GM23338 (cell line): ENCODE measurements at regions not wholly inside any gene's neighbourhood (a gene's known extent, or its start where the extent isn't known, plus 50 kb on each side); places are given as distances from the start of the nearest gene placed in this dataset.
"Not testable (repeated sequence)": the region's sequence is repeated elsewhere in the genome, so short reads cannot be mapped to it uniquely, and the experiment has no call there.

ENCODE experiments used
- ATAC-seq: fragments of 200-7000 bp; cut with Tn5 transposase; 3 replicates; pipeline ENCODE4 v1.9.1; 2020
- DNase-seq: peaks from one replicate; pipeline ENCODE4 v3.0.0-alpha.2; 2015; ENCODE audit warnings: low spot score
- H2AFZ ChIP-seq: fragments of 200-600 bp; sonication (generic); 2 replicates; pipeline ENCODE4 v1.8.0; 2016; ENCODE audit warnings: antibody characterized with exemption, mild to moderate bottlenecking, moderate library complexity
- H3F3A ChIP-seq: fragments of 200-600 bp; sonication (generic); replicated peaks from 2 replicates; pipeline ENCODE4 v1.8.0; 2017; ENCODE audit warnings: antibody characterized with exemption, mixed run types, low read depth
- H3K27ac ChIP-seq: fragments of 200-600 bp; sonication (generic); 2 replicates; pipeline ENCODE4 v1.6.1; 2016; ENCODE audit warnings: low read depth
- H3K27me3 ChIP-seq: fragments of 200-600 bp; sonication (generic); 2 replicates; pipeline ENCODE4 v1.8.0; 2016; ENCODE audit warnings: mild to moderate bottlenecking, mixed run types, moderate library complexity; ENCODE audit not compliant: insufficient read depth
- H3K36me3 ChIP-seq: fragments of 200-600 bp; sonication (generic); 2 replicates; pipeline ENCODE4 v1.8.0; 2016; ENCODE audit warnings: mild to moderate bottlenecking; ENCODE audit not compliant: insufficient read depth
- H3K4me1 ChIP-seq: fragments of 200-600 bp; sonication (generic); 2 replicates; pipeline ENCODE4 v1.8.0; 2016; ENCODE audit warnings: mild to moderate bottlenecking, moderate library complexity; ENCODE audit not compliant: insufficient read depth
- H3K4me2 ChIP-seq: fragments of 200-600 bp; sonication (generic); 2 replicates; pipeline ENCODE4 v1.7.1; 2017; ENCODE audit warnings: mixed run types
- H3K4me3 ChIP-seq: fragments of 200-600 bp; sonication (generic); 2 replicates; pipeline ENCODE4 v1.6.1; 2016; ENCODE audit warnings: mixed run types
- H3K79me2 ChIP-seq: fragments of 200-600 bp; sonication (generic); replicated peaks from 2 replicates; pipeline ENCODE4 v1.8.0; 2017; ENCODE audit warnings: mild to moderate bottlenecking; ENCODE audit not compliant: insufficient read depth
- H3K9me2 ChIP-seq: fragments of 200-600 bp; sonication (generic); 2 replicates; pipeline ENCODE4 v1.8.0; 2017; ENCODE audit not compliant: insufficient read depth
- H4K20me1 ChIP-seq: fragments of 200-600 bp; sonication (generic); replicated peaks from 2 replicates; pipeline ENCODE4 v1.8.0; 2017; ENCODE audit warnings: mild to moderate bottlenecking; ENCODE audit not compliant: insufficient read depth
- H3K27ac Mint-ChIP-seq: 2 replicates; pipeline ENCODE4 v1.8.0; 2020; ENCODE audit warnings: inconsistent platforms, mild to moderate bottlenecking, moderate library complexity, mixed read lengths
- H3K27me3 Mint-ChIP-seq: 3 replicates; pipeline ENCODE4 v1.8.0; 2022; ENCODE audit warnings: low read depth, mild to moderate bottlenecking, moderate library complexity, mixed read lengths, inconsistent platforms; ENCODE audit not compliant: insufficient read depth, poor library complexity
- H3K36me3 Mint-ChIP-seq: 3 replicates; pipeline ENCODE4 v1.8.0; 2021; ENCODE audit warnings: low read depth, mild to moderate bottlenecking, inconsistent platforms, moderate library complexity, mixed read lengths
- H3K4me1 Mint-ChIP-seq: 3 replicates; pipeline ENCODE4 v1.8.0; 2020; ENCODE audit warnings: mild to moderate bottlenecking, inconsistent platforms, mixed read lengths
- H3K4me3 Mint-ChIP-seq: 3 replicates; pipeline ENCODE4 v1.8.0; 2021; ENCODE audit warnings: moderate library complexity, mild to moderate bottlenecking, inconsistent platforms, mixed read lengths
- H3K9me3 Mint-ChIP-seq: 3 replicates; pipeline ENCODE4 v1.8.0; 2020; ENCODE audit warnings: moderate library complexity, mild to moderate bottlenecking, inconsistent platforms, mixed read lengths
- CREB1 ChIP-seq: fragments of 250-450 bp; sonication (Bioruptor Pico); IDR thresholded peaks from 2 replicates; pipeline ENCODE4 v1.5.0; 2020; ENCODE audit warnings: low read depth, mild to moderate bottlenecking, moderate library complexity
- EZH2 ChIP-seq: fragments of 200-600 bp; sonication (generic); IDR thresholded peaks from one replicate; pipeline ENCODE4 v1.8.0; 2017; ENCODE audit warnings: antibody characterized with exemption, mild to moderate bottlenecking, low read depth; ENCODE audit not compliant: unreplicated experiment
- JUNB ChIP-seq: IDR thresholded peaks from one replicate; pipeline ENCODE4 v1.6.1; 2016; ENCODE audit warnings: antibody characterized with exemption; ENCODE audit not compliant: unreplicated experiment
- POLR2AphosphoS5 ChIP-seq: IDR thresholded peaks from 2 replicates; pipeline ENCODE4 v1.6.1; 2016; ENCODE audit warnings: antibody characterized with exemption, low read depth
- STAT1 ChIP-seq: IDR thresholded peaks from one replicate; pipeline ENCODE4 v1.6.1; 2016; ENCODE audit warnings: antibody characterized with exemption; ENCODE audit not compliant: unreplicated experiment
- ZNF114 ChIP-seq: fragments of 250-450 bp; sonication (Bioruptor Pico); IDR thresholded peaks from 2 replicates; pipeline ENCODE4 v1.5.0; 2020; ENCODE audit warnings: mild to moderate bottlenecking, moderate library complexity
- ZNF331 ChIP-seq: fragments of 250-450 bp; sonication (Bioruptor Pico); IDR thresholded peaks from 2 replicates; pipeline ENCODE4 v1.5.0; 2020; ENCODE audit warnings: low read depth, mild to moderate bottlenecking, moderate library complexity
- TF ChIP-seq, protein P1 (sequence below), 2 experiments: fragments of 200-600 bp in 1 of 2; sonication (generic) in 1 of 2; conservative IDR thresholded peaks; 2 replicates each; pipeline versions ENCODE4 v1.5.1 to v1.6.1; 2016 to 2017; ENCODE audit warnings: antibody characterized with exemption in 2 of 2, low read depth in 2 of 2, mild to moderate bottlenecking in 2 of 2, moderate library complexity in 1 of 2
- TF ChIP-seq, protein P2 (sequence below): IDR thresholded peaks from one replicate; pipeline ENCODE4 v1.6.1; 2018; ENCODE audit warnings: antibody characterized with exemption; ENCODE audit not compliant: unreplicated experiment
- TF ChIP-seq, protein P3 (sequence below): IDR thresholded peaks from 2 replicates; pipeline ENCODE4 v1.6.1; 2016; ENCODE audit warnings: antibody characterized with exemption
- TF ChIP-seq, protein P4 (sequence below): fragments of 250-450 bp; sonication (Bioruptor Pico); IDR thresholded peaks from 2 replicates; pipeline ENCODE4 v1.5.0; 2020; ENCODE audit warnings: mild to moderate bottlenecking, moderate library complexity

DNA sequence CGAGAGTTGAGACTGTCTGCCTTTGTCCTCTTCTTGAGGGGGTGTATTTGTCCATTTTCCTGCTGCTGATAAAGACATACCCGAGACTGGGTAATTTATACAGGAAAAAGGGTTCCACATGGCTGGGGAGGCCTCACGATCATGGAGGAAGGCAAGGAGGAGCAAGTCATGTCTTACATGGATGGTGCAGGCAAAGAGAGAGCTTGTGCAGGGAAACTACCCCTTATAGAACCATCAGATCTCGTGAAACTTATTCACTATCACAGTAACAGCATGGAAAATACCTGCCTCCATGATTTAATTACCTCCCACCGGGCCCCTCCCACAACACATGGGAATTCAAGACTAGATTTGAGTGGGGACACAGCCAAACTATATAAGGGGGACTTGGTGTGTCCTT is 338.2 kb upstream of the TNRC6C start:
- H3K4me3 Mint-ChIP-seq, result no peak overlapping the region
- Histone ChIP-seq H3K27ac (no peak overlapping the region), H3K4me1 (peaks cover 17% of the 10 kb centered on the region), H3K79me2 (no peaks in the 10 kb centered on the region), H3F3A (no peaks in the 10 kb centered on the region), H2AFZ (no peak overlapping the region), H3K9me2 (no peaks in the 10 kb centered on the region), H3K4me3 (no peak overlapping the region), H3K4me2 (no peak overlapping the region), H4K20me1 (no peaks in the 10 kb centered on the region), H3K36me3 (no peaks in the 10 kb centered on the region), H3K27me3 (no peaks in the 10 kb centered on the region)
- no peak overlapping the region for H3K27ac Mint-ChIP-seq
- peaks cover 5% of the 10 kb centered on the region; the same call in 2 of the 3 replicates for H3K36me3 Mint-ChIP-seq
- no peak for DNase-seq
- peaks cover 23% of the 10 kb centered on the region for H3K4me1 Mint-ChIP-seq
- no peak for ATAC-seq
- peaks cover 15% of the 10 kb centered on the region for H3K9me3 Mint-ChIP-seq
- TF ChIP-seq, protein P1, sequence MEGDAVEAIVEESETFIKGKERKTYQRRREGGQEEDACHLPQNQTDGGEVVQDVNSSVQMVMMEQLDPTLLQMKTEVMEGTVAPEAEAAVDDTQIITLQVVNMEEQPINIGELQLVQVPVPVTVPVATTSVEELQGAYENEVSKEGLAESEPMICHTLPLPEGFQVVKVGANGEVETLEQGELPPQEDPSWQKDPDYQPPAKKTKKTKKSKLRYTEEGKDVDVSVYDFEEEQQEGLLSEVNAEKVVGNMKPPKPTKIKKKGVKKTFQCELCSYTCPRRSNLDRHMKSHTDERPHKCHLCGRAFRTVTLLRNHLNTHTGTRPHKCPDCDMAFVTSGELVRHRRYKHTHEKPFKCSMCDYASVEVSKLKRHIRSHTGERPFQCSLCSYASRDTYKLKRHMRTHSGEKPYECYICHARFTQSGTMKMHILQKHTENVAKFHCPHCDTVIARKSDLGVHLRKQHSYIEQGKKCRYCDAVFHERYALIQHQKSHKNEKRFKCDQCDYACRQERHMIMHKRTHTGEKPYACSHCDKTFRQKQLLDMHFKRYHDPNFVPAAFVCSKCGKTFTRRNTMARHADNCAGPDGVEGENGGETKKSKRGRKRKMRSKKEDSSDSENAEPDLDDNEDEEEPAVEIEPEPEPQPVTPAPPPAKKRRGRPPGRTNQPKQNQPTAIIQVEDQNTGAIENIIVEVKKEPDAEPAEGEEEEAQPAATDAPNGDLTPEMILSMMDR (conservative IDR thresholded peaks at IDR 0.05; ENCODE audit: low read depth in 2 of 2), result no peak
- no peak for TF ChIP-seq ZNF114
- TF ChIP-seq, protein P2, sequence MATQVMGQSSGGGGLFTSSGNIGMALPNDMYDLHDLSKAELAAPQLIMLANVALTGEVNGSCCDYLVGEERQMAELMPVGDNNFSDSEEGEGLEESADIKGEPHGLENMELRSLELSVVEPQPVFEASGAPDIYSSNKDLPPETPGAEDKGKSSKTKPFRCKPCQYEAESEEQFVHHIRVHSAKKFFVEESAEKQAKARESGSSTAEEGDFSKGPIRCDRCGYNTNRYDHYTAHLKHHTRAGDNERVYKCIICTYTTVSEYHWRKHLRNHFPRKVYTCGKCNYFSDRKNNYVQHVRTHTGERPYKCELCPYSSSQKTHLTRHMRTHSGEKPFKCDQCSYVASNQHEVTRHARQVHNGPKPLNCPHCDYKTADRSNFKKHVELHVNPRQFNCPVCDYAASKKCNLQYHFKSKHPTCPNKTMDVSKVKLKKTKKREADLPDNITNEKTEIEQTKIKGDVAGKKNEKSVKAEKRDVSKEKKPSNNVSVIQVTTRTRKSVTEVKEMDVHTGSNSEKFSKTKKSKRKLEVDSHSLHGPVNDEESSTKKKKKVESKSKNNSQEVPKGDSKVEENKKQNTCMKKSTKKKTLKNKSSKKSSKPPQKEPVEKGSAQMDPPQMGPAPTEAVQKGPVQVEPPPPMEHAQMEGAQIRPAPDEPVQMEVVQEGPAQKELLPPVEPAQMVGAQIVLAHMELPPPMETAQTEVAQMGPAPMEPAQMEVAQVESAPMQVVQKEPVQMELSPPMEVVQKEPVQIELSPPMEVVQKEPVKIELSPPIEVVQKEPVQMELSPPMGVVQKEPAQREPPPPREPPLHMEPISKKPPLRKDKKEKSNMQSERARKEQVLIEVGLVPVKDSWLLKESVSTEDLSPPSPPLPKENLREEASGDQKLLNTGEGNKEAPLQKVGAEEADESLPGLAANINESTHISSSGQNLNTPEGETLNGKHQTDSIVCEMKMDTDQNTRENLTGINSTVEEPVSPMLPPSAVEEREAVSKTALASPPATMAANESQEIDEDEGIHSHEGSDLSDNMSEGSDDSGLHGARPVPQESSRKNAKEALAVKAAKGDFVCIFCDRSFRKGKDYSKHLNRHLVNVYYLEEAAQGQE, result no peak
- TF ChIP-seq STAT1, result no peak
- TF ChIP-seq, protein P3, sequence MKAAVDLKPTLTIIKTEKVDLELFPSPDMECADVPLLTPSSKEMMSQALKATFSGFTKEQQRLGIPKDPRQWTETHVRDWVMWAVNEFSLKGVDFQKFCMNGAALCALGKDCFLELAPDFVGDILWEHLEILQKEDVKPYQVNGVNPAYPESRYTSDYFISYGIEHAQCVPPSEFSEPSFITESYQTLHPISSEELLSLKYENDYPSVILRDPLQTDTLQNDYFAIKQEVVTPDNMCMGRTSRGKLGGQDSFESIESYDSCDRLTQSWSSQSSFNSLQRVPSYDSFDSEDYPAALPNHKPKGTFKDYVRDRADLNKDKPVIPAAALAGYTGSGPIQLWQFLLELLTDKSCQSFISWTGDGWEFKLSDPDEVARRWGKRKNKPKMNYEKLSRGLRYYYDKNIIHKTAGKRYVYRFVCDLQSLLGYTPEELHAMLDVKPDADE, result no peak
- TF ChIP-seq EZH2, result no peak
- TF ChIP-seq POLR2AphosphoS5, result no peak
- TF ChIP-seq, protein P4, sequence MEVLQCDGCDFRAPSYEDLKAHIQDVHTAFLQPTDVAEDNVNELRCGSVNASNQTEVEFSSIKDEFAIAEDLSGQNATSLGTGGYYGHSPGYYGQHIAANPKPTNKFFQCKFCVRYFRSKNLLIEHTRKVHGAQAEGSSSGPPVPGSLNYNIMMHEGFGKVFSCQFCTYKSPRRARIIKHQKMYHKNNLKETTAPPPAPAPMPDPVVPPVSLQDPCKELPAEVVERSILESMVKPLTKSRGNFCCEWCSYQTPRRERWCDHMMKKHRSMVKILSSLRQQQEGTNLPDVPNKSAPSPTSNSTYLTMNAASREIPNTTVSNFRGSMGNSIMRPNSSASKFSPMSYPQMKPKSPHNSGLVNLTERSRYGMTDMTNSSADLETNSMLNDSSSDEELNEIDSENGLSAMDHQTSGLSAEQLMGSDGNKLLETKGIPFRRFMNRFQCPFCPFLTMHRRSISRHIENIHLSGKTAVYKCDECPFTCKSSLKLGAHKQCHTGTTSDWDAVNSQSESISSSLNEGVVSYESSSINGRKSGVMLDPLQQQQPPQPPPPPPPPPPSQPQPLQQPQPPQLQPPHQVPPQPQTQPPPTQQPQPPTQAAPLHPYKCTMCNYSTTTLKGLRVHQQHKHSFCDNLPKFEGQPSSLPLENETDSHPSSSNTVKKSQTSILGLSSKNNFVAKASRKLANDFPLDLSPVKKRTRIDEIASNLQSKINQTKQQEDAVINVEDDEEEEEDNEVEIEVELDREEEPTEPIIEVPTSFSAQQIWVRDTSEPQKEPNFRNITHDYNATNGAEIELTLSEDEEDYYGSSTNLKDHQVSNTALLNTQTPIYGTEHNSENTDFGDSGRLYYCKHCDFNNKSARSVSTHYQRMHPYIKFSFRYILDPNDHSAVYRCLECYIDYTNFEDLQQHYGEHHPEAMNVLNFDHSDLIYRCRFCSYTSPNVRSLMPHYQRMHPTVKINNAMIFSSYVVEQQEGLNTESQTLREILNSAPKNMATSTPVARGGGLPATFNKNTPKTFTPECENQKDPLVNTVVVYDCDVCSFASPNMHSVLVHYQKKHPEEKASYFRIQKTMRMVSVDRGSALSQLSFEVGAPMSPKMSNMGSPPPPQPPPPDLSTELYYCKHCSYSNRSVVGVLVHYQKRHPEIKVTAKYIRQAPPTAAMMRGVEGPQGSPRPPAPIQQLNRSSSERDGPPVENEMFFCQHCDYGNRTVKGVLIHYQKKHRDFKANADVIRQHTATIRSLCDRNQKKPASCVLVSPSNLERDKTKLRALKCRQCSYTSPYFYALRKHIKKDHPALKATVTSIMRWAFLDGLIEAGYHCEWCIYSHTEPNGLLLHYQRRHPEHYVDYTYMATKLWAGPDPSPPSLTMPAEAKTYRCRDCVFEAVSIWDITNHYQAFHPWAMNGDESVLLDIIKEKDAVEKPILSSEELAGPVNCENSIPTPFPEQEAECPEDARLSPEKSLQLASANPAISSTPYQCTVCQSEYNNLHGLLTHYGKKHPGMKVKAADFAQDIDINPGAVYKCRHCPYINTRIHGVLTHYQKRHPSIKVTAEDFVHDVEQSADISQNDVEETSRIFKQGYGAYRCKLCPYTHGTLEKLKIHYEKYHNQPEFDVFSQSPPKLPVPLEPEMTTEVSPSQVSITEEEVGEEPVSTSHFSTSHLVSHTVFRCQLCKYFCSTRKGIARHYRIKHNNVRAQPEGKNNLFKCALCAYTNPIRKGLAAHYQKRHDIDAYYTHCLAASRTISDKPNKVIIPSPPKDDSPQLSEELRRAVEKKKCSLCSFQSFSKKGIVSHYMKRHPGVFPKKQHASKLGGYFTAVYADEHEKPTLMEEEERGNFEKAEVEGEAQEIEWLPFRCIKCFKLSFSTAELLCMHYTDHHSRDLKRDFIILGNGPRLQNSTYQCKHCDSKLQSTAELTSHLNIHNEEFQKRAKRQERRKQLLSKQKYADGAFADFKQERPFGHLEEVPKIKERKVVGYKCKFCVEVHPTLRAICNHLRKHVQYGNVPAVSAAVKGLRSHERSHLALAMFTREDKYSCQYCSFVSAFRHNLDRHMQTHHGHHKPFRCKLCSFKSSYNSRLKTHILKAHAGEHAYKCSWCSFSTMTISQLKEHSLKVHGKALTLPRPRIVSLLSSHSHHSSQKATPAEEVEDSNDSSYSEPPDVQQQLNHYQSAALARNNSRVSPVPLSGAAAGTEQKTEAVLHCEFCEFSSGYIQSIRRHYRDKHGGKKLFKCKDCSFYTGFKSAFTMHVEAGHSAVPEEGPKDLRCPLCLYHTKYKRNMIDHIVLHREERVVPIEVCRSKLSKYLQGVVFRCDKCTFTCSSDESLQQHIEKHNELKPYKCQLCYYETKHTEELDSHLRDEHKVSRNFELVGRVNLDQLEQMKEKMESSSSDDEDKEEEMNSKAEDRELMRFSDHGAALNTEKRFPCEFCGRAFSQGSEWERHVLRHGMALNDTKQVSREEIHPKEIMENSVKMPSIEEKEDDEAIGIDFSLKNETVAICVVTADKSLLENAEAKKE (CRISPR knock-in tag), result no peak
- TF ChIP-seq CREB1 (CRISPR knock-in tag), result no peak
- no peak for TF ChIP-seq JUNB
- no peak for TF ChIP-seq ZNF331 (CRISPR knock-in tag)
- H3K27me3 Mint-ChIP-seq, result peaks cover 9% of the 10 kb centered on the region

DNA sequence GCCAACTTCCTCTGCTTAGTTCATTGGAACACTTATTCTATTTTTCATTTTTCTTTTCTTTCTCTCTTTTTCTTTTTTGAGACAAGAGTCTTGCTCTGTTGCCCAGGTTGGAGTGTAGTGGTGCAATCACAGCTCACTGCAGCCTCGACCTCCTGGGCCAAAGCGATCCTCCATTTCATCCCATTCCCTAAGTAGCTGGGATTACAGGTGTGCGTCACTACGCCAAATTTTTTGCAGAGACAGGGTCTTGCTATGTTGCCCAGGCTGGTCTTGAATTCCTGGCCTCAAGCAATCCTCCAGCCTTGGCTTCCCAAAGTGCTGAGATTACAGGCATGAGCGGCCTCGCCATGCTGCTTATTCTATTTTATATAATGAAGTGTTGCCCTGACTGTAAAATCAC is 336.4 kb upstream of the TNRC6C start:
- not testable (repeated sequence) for H3K27me3 ChIP-seq, H3K4me2 ChIP-seq, H3K79me2 ChIP-seq, H3K9me2 ChIP-seq, H3K27me3 Mint-ChIP-seq, H3K27ac Mint-ChIP-seq, H3K4me3 ChIP-seq, H3K36me3 ChIP-seq, H4K20me1 ChIP-seq, ATAC-seq, H3F3A ChIP-seq, H3K36me3 Mint-ChIP-seq, H3K4me3 Mint-ChIP-seq, H2AFZ ChIP-seq, H3K27ac ChIP-seq, DNase-seq
- H3K4me1 Mint-ChIP-seq, result peaks cover 16% of the 10 kb centered on the region
- H3K4me1 ChIP-seq, result peaks cover 13% of the 10 kb centered on the region
- peaks cover 16% of the 10 kb centered on the region for H3K9me3 Mint-ChIP-seq
